LHCN-M2 (cell line): ENCODE measurements at regions not wholly inside any gene's neighbourhood (a gene's known extent, or its start where the extent isn't known, plus 50 kb on each side); places are given as distances from the start of the nearest gene placed in this dataset.

Experiments used
- DNase-seq: peaks from one replicate; pipeline ENCODE4 v3.0.0-alpha.2; 2012; ENCODE audit warnings: low read depth

- DNase-seq, result no peak
These were observed 259.9 kb downstream of the NDUFA10 start for GRCh38 chr2:239765076-239765845.

DNA sequence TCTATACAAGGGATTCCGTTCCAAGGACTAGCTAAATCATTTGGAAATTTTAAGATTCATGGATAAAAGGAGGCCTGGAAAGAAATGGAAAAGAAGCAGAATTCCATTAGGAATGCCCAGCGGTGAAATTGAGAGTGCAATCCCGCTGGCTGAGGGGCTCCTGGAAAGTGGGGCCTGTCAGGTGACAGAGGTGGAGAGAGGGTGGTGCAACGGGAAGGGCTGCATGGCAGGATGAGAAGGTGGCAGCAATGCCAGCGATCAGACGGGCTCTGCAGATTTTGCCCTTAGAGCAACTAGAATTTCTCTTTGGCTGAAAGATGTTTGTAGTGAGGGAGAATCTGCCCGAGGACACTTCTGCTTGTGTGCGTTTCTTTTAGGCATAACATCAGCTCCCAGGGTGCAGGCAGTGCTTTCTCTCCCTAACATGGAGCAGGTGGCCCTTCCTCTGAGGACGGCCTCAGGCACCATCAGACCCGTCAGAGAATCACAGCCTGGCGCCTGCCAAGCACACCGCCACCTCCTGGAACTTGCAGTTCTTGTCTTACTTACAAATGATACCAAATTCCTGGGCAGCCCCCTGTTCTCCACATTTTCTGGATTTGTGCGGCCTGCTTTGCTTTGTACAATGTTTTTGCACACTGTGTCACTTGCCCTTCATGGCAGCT, 261.6 kb downstream of the NDUFA10 start:
- DNase-seq, result no peak

- peak; percentile 0 for DNase-seq
These were observed 262.4 kb downstream of the NDUFA10 start for GRCh38 chr2:239762655-239763269.

GRCh38 chr2:239762106-239762505, 263.0 kb downstream of the NDUFA10 start:
- DNase-seq, result no peak

GRCh38 chr2:239760596-239760995, 264.5 kb downstream of the NDUFA10 start:
- no peak for DNase-seq

DNA sequence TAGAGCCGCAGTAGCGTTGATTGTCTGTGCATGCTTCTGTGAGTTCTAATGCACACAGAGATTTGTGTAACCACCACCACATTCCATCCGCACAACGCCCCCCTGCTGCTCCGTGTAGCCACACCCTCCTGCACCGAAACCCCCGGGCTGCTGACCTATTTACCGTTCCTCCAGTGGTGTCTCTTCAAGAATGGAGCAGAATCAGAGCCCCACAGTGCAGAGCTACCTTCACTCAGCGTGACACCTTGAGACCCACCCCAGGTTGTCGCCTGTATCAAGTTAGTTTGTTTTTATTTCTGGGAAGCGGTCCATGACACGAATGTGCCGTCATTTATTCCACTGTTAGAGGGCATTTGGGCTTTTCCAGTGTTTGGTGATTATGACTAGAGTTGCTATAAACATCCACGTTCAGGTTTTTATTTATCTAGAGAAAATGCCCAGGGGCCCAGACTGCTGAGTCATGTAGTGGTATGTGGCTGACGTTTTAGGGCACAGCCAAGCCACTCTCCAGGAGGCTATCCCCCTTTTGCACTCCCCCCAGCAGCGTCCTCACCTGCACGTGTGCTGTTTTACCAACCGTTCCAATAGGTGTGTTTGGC, 266.8 kb downstream of the NDUFA10 start:
- no peak for DNase-seq

- DNase-seq, result peak; percentile 5
These were observed 268.1 kb downstream of the NDUFA10 start for GRCh38 chr2:239756790-239757760.

DNA sequence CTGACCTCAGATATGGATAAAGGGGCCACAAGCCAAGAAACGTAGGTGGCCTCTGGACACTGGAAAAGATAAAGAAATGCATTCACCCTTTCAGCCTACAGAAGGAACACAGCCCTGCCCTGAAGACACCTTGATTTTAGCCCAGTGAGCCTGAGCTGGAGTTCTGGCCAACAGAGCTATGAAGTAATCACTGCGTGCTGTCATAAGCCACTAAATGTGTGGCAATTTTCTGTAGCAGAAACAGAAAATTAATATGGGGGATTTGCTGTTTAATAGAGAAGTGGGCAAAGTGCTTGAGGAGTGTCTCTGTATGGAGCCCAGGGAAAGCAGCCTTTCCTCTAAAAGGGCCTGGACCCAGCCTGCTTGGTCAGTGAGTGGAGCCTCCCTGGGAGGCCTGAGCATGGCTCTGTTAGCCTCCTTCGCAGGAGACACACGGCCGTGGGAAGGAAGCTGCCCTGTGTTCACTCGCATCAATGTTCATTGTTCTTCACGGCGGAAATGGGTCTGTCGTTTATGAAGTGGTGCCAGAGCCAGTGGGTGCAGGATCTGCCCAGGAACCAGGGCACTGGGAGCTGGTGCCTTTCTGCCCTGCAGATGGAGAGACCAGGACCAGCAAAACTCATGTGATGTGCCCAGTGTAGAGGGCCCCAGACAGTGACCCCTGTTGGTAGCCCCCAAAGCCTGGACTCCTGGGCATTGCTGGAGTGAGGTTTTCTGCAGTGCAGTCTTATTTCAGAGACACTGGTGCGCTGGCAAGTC, 268.9 kb downstream of the NDUFA10 start:
- no peak for DNase-seq

DNA sequence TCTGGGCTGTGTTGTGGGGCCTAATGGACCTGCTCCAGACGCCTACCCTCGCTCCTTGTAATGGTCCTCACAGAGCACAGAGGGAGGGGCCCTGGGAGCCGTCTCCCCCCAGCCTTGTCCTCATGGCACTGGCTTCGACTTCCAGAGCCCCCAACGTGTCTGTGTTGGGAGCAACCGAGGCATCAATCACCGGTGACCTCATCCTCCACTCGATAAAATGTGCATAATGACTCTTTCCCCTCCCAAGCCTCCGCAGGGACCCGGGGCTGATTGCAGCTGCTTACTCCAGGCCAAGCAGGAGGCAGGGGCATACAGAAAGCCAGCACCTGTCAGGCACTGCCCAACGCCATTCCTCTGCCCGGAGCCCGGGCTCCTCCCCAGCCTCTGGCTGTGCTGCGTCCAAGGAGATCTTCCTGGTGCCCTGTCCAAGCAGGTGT, 271.7 kb downstream of the NDUFA10 start:
- no peak for DNase-seq

DNA sequence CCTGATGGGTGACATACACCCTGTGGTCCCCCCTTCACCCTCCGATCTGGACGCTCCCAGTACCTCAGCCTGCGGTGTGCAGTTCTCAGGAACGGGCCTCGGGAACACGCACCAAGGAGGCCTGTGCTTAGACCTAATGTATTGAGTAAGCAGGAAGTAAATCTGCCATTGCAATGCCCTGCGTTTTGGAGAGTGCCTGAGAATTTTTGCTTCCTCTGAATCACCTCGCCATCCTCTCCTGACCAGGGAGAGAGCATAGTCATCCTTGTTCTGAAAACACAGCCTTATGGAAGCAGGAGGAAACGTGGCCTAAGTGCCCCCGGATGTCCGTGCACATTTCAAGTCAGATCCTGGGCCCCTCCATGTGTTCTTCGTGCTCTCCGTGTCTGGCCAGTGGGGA, 272.2 kb downstream of the NDUFA10 start:
- DNase-seq, result no peak

GRCh38 chr2:239751679-239752355, 273.3 kb downstream of the NDUFA10 start:
- DNase-seq, result no peak

DNA sequence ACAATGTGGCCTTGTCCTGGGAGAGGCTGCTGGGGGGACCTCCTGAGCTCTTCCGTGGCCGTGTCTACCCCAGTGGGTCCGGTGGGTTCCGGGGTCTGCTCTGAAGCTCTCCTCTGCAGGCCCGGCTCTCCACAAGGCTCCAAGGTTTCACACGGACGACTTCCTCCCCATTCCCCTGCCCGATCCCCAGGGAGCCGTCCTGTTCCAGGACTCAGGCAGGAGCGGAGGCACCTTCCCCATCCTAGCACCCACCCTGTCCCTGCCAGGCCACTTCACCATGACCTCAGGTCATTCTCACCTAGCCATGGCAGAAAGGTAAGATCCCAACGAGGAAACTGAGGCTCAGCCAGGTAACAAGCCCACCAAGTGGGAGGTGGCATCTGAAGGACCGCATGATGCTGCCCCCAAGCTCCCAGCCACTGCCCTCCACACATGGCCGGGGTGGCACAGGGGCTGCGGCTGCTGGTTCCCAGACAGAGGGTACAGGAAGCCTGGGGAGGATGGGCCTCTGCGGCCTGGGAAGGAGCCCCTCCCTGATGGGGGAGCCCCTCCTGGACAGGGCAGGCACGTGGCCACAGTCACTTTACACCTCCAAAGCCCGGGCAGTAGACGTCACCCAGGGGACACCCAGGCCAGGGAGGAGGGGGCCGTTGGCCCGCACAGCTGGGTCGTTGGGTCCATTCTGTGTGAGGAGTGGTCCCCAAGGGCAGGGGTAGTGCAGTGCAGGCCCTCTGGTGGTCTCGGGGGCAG, 274.0 kb downstream of the NDUFA10 start:
- no peak for DNase-seq

GRCh38 chr2:239750045-239750835, 274.9 kb downstream of the NDUFA10 start:
- DNase-seq, result no peak

DNA sequence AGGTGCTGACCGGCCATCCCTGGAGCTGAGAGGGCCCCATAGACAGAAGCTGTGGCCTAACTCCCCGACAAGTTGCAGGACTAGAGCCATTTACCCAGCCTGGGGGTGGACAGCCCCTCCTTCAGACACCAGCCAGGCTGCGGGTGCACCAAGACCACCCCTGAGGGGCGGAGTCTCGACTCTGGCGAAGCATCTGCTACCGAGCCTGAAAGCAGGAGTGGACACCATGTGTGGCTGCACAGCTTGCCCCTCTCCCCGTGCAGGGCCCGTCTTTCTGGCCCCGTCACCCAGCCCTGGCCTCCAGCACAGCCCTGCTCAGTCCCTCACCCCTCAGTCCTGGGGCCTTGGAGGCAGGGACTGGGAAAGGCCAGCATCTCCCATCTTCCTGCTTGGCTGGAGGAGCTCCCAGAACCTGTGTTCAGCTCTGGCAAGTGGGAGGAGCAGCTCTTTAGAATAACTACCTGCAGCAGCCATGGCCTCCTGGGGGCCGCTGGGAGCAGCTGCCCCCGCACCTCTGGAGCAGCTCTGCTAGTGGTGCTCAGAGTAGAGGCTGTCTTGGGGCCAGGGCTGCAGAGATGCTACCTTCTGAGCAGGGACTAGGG, 275.8 kb downstream of the NDUFA10 start:
- no peak for DNase-seq

GRCh38 chr2:239748811-239749210, 276.3 kb downstream of the NDUFA10 start:
- no peak for DNase-seq

DNA sequence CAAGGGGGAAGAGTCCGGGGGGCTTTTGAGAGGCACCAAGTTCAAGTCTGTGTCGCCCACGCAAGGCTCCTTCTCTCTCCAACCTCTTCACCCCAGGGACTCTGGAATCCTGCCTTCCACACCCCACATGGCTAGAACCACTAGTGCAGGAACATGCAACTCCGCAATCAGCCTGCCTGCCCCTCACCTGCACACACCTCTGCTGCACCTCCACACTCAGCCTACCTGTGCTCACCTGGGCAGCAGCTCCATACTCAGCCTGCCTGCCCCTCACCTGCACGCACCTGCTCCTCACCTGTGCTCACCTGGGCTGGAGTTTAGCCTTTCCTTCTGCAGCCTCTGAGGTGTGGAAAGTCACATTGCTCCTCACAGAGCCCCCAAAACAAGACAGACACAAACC, 277.4 kb downstream of the NDUFA10 start:
- no peak for DNase-seq

DNA sequence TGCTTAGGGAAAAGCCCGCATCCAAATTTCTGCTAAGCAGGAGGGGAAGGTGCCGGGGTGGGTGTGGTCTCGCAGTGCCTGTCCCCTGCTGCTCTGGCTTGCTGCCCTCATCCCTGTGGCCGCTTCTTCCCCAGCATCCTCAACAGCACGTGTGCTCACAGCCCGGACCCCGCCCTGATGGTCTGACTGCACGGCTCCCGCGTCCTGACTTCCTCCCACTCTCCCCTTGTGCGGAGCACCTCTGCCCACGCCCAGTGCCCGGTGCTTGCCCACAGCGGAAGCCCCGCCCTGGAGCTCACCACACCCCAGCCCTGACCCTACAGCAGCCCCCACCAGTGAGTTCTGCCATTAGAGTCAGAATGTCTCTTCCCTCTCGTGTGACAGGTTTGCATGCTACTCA, 277.9 kb downstream of the NDUFA10 start:
- DNase-seq, result no peak
